ENCODE measurements at regions not wholly inside any gene's neighbourhood (a gene's known extent, or its start where the extent isn't known, plus 50 kb on each side); places are given as distances from the start of the nearest gene placed in this dataset.

DNA sequence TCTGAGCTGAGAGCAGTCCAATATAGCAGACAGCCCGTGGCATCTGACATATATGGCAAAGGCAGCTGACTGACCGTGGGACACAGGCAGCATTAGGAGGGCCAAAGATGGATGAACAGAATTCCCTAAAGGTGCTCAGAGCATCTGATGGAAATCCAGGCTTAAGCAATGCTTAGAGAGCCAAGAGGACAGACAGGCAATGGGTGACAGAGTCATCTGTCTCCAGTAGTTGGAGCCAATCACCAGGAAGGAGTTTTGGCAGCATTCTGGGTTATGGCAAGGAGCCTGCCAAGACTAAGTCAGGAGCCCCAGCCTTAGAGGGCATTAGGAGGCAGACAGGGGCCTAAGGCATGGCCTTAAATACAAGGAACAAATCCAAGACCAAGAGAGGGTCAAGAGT lies 153.3 kb upstream of the USP9X start:
- DNase-seq (ENCODE audit: low read depth) = peak; percentile 30
- TF ChIP-seq CTCF (IDR thresholded peaks at IDR 0.05; ENCODE audit: insufficient read depth, low read depth, low read length, missing control alignments) = no peak
- H3K4me3 ChIP-seq (ENCODE audit: low read length) = no peak overlapping the region

DNA sequence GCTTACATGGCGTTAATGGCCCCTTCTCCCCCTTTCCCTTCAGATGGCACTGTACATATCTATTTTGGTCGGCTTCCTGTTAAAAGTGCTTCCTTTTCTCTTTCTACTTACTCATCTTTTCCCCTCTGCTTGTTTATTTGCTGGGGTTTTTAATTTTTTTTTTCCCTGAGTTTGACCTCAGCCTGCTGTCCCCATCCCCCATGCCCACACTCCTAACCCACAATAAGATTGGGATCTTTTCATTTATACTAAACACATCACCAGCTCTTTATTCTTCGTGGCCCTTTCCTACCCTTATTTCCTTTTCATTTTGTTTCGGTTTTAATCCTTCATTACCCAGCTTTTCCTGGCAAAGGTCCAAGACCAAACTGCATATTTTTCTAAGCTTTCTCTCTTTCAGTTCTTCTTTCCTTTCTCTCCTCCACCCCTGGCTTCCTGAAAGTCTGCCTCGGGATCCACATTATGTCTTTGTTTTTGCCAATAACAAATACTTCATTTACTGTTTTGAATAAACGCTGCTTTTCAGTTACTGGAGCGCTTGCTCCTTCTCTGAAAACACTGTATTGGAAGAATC lies 152.0 kb upstream of the USP9X start:
- no peak overlapping the region for H3K4me3 ChIP-seq (ENCODE audit: low read length)
- DNase-seq (ENCODE audit: low read depth) = no peak
- TF ChIP-seq CTCF (IDR thresholded peaks at IDR 0.05; ENCODE audit: insufficient read depth, low read depth, low read length, missing control alignments) = no peak

- TF ChIP-seq CTCF (IDR thresholded peaks at IDR 0.05; ENCODE audit: insufficient read depth, low read depth, low read length, missing control alignments) = no peak
- H3K4me3 ChIP-seq (ENCODE audit: low read length) = no peak overlapping the region
- DNase-seq (ENCODE audit: low read depth) = peak; percentile 4
Observed at GRCh38 chrX:40933706-40934425, 151.4 kb upstream of the USP9X start.

DNA sequence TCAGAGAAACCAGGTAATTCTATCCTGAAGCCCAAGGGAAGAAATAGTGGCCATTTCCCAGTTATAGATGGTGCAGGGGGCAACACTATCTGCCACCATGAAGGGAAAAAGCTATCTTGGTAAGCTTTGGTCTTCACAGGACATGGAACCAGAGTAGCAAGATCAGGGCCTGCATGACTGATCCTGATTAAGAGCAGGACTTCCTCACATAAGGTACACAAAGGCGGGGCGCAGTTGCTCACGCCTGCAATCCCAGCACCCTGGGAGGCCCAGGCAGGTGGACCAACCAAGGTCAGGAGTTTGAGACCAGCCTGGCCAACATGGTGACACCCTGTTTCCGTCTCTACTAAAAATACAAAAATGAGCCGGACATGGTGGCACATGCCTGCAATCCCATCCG lies 148.4 kb upstream of the USP9X start:
- TF ChIP-seq CTCF (IDR thresholded peaks at IDR 0.05; ENCODE audit: insufficient read depth, low read depth, low read length, missing control alignments) = no peak
- no peak overlapping the region for H3K4me3 ChIP-seq (ENCODE audit: low read length)
- DNase-seq (ENCODE audit: low read depth) = peak; percentile 24

DNA sequence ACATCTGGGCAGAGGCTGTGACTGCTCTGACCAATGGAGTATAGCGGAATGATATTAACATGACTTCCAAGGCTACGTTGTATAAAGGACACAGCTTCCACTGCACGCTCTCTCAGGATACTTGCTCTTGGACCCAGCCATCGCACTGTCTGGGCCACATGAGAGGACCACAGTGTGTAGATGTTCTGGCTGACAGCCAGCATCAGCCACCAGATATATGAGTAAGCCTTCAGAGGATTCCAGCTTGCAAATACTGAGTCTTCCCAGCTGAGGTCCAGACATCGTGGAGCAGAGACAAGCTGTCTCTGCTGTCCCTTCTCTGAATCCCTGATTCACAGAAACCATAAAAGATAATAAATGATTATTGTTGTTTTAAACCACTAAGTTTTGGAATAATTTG lies 146.8 kb upstream of the USP9X start:
- TF ChIP-seq CTCF (IDR thresholded peaks at IDR 0.05; ENCODE audit: insufficient read depth, low read depth, low read length, missing control alignments) = no peak
- DNase-seq (ENCODE audit: low read depth) = no peak
- no peak overlapping the region for H3K4me3 ChIP-seq (ENCODE audit: low read length)

DNA sequence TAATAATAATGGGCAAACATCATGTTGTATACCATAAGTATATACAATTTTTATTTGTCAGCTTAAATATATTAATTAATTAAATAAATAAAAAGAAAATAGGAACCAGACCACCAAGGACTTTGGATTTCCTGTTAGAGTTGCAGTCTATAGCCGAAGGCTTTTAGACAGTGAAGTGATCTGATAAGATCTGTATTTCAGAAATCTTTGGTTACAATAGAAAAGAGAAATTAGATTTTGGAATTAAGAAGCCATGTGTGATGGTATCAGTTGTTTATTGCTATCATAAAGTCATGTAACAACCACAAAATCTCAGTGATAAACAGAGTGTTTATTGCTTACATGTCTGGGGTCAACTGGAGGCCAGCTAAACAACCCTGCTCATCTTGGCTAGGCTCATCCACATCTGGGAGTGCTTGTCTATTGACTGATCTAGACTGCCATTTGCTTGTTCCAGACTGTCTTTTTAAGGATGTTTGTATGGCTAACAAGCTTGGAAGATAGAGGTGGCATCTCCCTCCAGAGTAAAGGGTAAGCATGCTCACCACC lies 142.1 kb upstream of the USP9X start:
- TF ChIP-seq CTCF (IDR thresholded peaks at IDR 0.05; ENCODE audit: insufficient read depth, low read depth, low read length, missing control alignments) = no peak
- DNase-seq (ENCODE audit: low read depth) = no peak
- no peak overlapping the region for H3K4me3 ChIP-seq (ENCODE audit: low read length)

- TF ChIP-seq CTCF (IDR thresholded peaks at IDR 0.05; ENCODE audit: insufficient read depth, low read depth, low read length, missing control alignments) = no peak
- no peak overlapping the region for H3K4me3 ChIP-seq (ENCODE audit: low read length)
- peak; percentile 74 for DNase-seq (ENCODE audit: low read depth)
Observed at GRCh38 chrX:40945361-40945713, 139.9 kb upstream of the USP9X start.
